HG02938 (cell line): ENCODE measurements at regions not wholly inside any gene's neighbourhood (a gene's known extent, or its start where the extent isn't known, plus 50 kb on each side); places are given as distances from the start of the nearest gene placed in this dataset.

Source experiments
- ATAC-seq: cut with Tn5 transposase; IDR thresholded peaks from one replicate; pipeline ENCODE4 v1.9.1; 2021; ENCODE audit warnings: mild to moderate bottlenecking, moderate library complexity; ENCODE audit not compliant: unreplicated experiment

GRCh38 chr4:181517491-181517890, 725.7 kb upstream of the TENM3 start:
- no peak for ATAC-seq

GRCh38 chr4:181520790-181521189, 722.4 kb upstream of the TENM3 start:
- ATAC-seq: no peak

DNA sequence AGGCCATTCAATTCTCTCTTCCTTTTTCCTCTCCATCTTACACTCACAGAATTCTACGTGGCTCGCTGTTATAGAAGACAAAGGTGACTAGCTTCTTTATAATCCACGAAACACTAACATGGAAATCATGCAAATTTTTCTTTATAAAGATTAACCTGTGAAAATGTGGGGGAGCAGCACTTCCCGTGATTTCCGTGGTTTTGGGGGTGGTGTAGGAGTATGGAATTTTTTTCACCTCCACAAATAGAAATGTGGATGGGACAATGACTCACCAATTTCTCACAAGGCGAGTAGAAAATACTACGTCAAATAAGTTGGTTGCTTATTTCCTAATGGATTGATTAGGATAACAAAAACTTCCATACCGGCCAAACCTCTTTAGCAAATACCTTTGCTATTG, 719.2 kb upstream of the TENM3 start:
- no peak for ATAC-seq

- ATAC-seq: no peak
Observed at GRCh38 chr4:181524499-181524898, 718.7 kb upstream of the TENM3 start.

DNA sequence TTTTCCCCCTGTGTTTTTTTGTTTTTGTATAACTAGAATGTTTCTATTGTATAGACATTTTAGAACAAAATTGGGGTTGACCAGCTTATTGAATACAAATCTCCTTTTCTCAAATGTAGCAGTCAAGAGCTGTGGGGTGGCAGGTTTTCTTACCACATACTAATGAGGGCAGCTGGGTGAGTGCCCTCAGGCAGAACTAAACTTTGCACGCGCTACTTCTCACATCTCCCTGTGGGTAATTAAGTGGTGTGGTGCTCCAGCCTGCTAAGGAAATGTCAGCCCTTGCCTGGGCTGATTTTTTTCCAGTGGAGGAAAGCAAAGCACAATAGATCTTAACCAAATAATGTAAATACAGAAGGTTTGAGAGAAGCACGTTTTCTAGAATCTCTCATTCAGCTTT, 717.6 kb upstream of the TENM3 start:
- ATAC-seq: no peak

- ATAC-seq: no peak
Observed at GRCh38 chr4:181528570-181529184, 714.5 kb upstream of the TENM3 start.

DNA sequence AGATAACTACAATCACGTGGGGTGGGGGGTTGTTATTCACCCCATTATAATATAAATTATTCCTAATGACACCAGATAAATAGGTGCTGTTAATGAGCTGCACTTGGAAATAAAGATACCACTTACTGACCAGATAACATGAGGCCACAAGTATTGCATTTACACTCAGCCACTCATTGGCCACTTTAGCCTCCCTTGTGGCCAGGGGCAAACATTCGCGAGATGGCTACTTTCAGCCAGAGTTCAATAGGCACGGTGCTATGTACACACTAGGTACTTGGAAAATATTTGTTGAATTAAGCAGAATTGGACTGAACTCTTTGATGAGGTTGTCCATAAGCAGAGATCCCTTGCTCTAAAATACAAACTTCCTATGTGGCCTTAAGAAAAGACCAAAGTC, 713.7 kb upstream of the TENM3 start:
- ATAC-seq: no peak

- ATAC-seq: no peak
Observed at GRCh38 chr4:181536196-181536746, 706.9 kb upstream of the TENM3 start.

GRCh38 chr4:181536811-181537434, 706.3 kb upstream of the TENM3 start:
- no peak for ATAC-seq

DNA sequence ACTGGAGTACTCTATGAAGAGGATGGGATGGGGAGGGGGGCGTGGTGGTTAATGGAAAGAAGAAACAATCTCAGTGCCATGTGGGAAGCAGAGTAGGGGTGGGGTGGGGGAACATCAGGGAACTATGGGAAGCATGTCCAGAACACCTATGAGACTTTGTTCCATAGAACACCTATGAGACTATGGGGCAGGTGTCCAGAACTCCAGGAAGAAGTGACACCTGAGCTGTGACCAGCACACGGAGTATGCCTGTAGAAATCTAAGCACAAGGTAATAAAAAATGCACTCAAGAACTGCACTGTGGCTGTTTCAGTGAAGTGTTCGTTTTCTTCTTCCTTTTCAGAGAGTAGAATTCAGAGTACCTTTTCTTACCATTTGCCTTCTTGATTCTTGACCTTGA, 704.8 kb upstream of the TENM3 start:
- ATAC-seq: no peak

DNA sequence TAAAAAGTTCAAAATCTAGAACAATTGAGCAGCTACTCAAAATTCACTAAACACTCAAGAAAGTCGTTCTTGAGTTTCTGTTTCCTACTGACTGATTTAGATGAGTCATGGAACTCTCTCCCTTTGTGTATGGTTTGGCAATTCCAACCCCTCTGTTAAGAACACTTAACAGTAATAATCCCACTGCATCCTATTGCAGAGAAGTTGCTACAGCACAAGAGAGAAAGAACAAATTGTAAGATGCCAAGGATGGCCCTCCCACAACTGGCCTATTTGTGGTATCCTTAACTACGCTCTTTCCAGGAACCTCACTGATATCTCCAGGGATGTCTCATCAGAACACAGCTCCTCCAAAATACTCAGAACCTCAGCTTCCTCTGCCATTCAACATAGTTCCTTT, 701.8 kb upstream of the TENM3 start:
- ATAC-seq: no peak

DNA sequence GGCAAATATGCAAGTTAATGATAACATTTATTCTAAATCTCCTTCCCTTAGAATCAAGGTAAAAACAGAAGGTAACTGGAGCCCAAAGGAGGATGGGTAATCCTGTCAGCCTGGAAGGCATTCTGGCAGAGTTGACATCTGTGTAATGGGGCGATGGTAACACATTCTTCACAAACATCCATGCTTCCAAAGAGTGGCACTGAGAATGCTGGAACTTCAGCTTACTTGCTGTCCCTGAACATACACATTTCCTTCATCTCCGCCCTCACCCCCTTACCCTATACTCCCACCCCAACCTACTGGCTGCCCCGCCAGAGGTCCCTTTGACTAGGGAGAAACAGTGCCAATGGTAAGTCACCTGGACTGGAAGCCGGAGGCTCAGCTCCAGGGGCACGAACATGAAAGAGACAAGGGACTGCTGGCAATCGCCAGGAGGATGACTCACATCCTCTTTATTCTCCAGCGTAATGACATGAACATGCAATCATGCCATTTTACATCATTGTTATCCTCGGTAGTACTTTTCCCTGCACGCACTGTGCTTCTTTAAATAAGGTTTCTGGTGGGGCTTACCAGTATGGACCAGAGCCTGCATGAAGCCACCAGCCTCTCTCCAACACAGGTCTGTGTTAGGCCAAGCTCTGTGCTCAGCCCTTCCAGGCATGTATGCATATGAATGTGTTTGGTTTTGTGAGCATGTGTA, 694.2 kb upstream of the TENM3 start:
- no peak for ATAC-seq

DNA sequence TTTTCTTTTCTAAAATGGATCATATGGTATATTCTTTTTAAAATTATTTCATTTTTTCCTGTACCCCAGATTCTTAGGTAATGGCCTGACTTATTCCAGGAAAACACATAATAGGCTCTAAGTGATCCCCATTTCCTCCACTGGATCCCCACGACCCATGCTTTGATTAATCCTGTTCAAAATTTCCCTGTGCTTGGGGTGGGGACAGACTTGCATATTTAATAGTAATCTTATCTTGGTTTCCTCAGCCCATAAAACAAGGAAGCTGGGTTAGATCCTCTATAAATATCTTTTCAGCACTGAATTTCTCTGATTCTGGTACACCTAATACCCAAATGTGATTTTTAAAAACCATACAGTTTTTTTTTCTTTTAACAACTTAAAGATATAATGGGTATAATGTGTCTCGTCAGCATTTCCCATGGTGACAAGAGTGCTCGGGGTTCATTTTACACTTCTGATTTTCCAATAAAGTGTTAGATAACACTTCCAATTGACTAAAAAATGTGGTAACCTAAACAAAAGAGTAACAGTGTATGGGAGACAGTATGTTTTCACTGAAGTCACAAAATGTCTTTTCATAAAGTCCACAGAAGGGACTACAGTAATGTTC, 693.5 kb upstream of the TENM3 start:
- ATAC-seq: no peak

- ATAC-seq: no peak
Observed at GRCh38 chr4:181550381-181550780, 692.8 kb upstream of the TENM3 start.

GRCh38 chr4:181559637-181560036, 683.6 kb upstream of the TENM3 start:
- ATAC-seq: no peak

DNA sequence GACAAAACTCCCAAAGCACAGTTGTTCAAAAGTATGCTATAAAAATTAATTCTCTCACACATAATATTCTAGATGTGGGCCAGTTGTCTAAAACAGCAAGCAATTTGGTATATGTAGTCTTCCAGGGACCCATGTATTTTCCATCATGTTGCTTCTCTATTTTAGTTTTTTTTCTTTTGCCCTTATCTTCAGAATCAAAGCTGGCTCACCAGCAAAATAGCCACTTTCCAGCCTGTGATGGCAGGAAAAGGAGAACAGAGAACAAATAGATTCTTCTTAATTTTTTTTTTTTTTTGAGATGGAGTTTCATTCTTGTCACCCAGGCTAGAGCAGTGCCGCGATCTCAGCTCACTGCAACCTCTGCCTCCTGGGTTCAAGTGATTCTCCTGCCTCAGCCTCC, 680.8 kb upstream of the TENM3 start:
- no peak for ATAC-seq

DNA sequence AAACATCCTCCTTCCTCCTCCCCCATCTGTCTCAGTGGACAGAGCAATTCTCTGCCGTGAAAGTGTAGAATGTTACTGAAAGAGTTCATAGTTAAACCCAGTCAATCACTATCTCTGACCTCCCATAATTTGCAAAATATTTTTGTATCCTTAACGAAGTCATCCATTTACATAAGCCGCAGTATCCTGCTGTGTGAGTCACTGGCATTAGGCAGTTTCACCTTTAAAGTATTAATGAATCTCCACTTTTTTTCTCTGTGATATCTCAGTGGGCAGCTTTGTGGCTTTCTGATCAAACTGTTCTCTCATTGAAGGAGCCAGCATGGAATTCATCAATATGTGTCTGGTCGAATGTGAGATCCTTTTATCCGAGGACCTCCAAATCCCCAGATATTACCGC, 678.6 kb upstream of the TENM3 start:
- no peak for ATAC-seq

DNA sequence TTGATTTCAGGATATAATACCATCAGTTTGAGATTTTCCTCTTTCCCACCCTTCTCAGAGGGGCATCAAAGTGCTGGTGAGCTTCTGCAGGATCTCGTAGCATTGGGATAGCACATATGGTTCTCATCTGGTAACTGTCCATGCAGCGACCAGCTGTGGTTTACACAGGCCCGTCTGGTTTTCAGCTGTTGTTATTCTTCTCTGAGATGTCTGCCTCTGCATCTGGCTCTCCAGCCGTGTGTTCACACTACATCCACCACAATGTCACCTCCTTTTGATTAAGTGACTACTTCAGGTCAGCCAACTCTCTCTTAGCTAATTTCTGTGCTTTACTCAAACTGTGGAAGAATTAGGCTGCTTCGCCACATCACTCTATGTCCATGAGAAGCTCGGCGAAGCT, 676.7 kb upstream of the TENM3 start:
- ATAC-seq: no peak

- no peak for ATAC-seq
Observed at GRCh38 chr4:181569553-181569952, 673.6 kb upstream of the TENM3 start.

- no peak for ATAC-seq
Observed at GRCh38 chr4:181578911-181579310, 664.3 kb upstream of the TENM3 start.

- ATAC-seq: no peak
Observed at GRCh38 chr4:181579486-181579885, 663.7 kb upstream of the TENM3 start.

GRCh38 chr4:181581983-181582382, 661.2 kb upstream of the TENM3 start:
- no peak for ATAC-seq
